ENCODE measurements at regions not wholly inside any gene's neighbourhood (a gene's known extent, or its start where the extent isn't known, plus 50 kb on each side); places are given as distances from the start of the nearest gene placed in this dataset.
"Not testable (repeated sequence)": the region's sequence is repeated elsewhere in the genome, so short reads cannot be mapped to it uniquely, and the experiment has no call there.

GRCh38 chr20:12113468-12114371 is 196.0 kb downstream of the BTBD3 start:
- H3K4me3 ChIP-seq (replicated peaks; ENCODE audit: insufficient read depth, low read length) = no peak overlapping the region
- H3K27me3 ChIP-seq (ENCODE audit: insufficient read depth, poor library complexity, severe bottlenecking) = no peaks in the 10 kb centered on the region
- no peak overlapping the region for H3K27ac ChIP-seq (replicated peaks)
- DNase-seq (ENCODE audit: low read depth in 1 of 2, low spot score in 1 of 2) = no peak
- TF ChIP-seq GABPA (IDR thresholded peaks at IDR 0.05; ENCODE audit: low read depth) (no peak), POLR2AphosphoS5 (IDR thresholded peaks at IDR 0.05; ENCODE audit: low read depth) (no peak), SPI1 (IDR thresholded peaks at IDR 0.05; ENCODE audit: borderline replicate concordance, low read depth) (no peak)
- TF ChIP-seq, protein P1, sequence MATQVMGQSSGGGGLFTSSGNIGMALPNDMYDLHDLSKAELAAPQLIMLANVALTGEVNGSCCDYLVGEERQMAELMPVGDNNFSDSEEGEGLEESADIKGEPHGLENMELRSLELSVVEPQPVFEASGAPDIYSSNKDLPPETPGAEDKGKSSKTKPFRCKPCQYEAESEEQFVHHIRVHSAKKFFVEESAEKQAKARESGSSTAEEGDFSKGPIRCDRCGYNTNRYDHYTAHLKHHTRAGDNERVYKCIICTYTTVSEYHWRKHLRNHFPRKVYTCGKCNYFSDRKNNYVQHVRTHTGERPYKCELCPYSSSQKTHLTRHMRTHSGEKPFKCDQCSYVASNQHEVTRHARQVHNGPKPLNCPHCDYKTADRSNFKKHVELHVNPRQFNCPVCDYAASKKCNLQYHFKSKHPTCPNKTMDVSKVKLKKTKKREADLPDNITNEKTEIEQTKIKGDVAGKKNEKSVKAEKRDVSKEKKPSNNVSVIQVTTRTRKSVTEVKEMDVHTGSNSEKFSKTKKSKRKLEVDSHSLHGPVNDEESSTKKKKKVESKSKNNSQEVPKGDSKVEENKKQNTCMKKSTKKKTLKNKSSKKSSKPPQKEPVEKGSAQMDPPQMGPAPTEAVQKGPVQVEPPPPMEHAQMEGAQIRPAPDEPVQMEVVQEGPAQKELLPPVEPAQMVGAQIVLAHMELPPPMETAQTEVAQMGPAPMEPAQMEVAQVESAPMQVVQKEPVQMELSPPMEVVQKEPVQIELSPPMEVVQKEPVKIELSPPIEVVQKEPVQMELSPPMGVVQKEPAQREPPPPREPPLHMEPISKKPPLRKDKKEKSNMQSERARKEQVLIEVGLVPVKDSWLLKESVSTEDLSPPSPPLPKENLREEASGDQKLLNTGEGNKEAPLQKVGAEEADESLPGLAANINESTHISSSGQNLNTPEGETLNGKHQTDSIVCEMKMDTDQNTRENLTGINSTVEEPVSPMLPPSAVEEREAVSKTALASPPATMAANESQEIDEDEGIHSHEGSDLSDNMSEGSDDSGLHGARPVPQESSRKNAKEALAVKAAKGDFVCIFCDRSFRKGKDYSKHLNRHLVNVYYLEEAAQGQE (IDR thresholded peaks at IDR 0.05; ENCODE audit: insufficient replicate concordance, low read depth) = no peak
- TF ChIP-seq, protein P2, sequence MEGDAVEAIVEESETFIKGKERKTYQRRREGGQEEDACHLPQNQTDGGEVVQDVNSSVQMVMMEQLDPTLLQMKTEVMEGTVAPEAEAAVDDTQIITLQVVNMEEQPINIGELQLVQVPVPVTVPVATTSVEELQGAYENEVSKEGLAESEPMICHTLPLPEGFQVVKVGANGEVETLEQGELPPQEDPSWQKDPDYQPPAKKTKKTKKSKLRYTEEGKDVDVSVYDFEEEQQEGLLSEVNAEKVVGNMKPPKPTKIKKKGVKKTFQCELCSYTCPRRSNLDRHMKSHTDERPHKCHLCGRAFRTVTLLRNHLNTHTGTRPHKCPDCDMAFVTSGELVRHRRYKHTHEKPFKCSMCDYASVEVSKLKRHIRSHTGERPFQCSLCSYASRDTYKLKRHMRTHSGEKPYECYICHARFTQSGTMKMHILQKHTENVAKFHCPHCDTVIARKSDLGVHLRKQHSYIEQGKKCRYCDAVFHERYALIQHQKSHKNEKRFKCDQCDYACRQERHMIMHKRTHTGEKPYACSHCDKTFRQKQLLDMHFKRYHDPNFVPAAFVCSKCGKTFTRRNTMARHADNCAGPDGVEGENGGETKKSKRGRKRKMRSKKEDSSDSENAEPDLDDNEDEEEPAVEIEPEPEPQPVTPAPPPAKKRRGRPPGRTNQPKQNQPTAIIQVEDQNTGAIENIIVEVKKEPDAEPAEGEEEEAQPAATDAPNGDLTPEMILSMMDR (IDR thresholded peaks at IDR 0.05; ENCODE audit: insufficient read depth, low read length) = no peak

DNA sequence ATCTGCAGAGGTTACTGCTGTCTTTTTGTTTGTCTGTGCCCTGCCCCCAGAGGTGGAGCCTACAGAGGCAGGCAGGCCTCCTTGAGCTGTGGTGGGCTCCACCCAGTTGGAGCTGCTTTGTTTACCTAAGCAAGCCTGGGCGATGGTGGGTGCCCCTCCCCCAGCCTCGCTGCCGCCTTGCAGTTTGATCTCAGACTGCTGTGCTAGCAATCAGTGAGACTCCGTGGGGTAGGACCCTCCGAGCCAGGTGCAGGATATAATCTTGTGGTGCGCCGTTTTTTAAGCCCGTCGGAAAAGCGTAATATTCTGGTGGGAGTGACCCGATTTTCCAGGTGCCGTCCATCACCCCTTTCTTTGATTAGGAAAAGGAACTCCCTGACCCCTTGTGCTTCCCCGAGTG is 211.4 kb downstream of the BTBD3 start:
- not testable (repeated sequence) for H3K27ac ChIP-seq (replicated peaks); DNase-seq (ENCODE audit: low read depth in 1 of 2, low spot score in 1 of 2); H3K4me3 ChIP-seq (replicated peaks; ENCODE audit: insufficient read depth, low read length); H3K27me3 ChIP-seq (ENCODE audit: insufficient read depth, poor library complexity, severe bottlenecking)

DNA sequence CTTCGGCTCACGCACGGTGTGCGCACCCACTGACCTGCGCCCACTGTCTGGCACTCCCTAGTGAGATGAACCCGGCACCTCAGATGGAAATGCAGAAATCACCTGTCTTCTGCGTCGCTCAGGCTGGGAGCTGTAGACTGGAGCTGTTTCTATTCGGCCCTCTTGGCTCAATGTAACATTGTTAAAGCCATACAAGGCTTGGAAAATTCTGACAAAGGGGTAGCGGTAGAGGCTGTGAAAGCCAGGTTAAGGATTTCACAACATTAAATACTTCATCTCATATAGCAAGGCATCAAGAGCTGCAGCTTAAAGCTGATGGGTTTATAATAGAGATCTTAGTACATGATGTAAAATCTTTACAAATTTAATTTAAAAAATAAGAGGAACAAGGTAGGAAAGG is 211.8 kb downstream of the BTBD3 start:
- not testable (repeated sequence) for DNase-seq (ENCODE audit: low read depth in 1 of 2, low spot score in 1 of 2); H3K27ac ChIP-seq (replicated peaks); H3K27me3 ChIP-seq (ENCODE audit: insufficient read depth, poor library complexity, severe bottlenecking); H3K4me3 ChIP-seq (replicated peaks; ENCODE audit: insufficient read depth, low read length)

- DNase-seq (ENCODE audit: low read depth in 1 of 2, low spot score in 1 of 2) = no peak
- TF ChIP-seq, protein P1 (IDR thresholded peaks at IDR 0.05; ENCODE audit: insufficient replicate concordance, low read depth) = no peak
- no peak for TF ChIP-seq SPI1 (IDR thresholded peaks at IDR 0.05; ENCODE audit: borderline replicate concordance, low read depth)
- TF ChIP-seq, protein P2 (IDR thresholded peaks at IDR 0.05; ENCODE audit: insufficient read depth, low read length) = no peak
- no peak for TF ChIP-seq GABPA (IDR thresholded peaks at IDR 0.05; ENCODE audit: low read depth)
- no peak for TF ChIP-seq POLR2AphosphoS5 (IDR thresholded peaks at IDR 0.05; ENCODE audit: low read depth)
Observed at GRCh38 chr20:12130781-12131180, 213.1 kb downstream of the BTBD3 start.

DNA sequence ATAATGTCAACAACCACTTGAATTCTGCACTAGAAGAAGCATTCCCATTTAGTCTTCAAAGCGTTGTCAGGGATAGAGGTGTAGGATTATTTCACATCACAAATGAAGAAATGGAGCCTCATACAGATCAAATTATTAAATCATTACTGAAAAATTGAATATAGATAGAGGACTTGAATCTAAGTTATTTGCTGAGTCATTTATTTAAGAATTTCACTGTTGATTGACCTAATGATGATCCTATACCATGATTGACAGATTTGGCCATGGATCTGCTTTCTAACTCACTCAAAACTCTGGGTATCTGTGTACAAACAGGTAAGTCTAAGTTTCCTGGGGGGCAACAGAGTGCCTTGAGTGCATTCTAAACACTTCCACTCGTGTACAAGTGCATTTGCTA is 215.9 kb downstream of the BTBD3 start:
- no peak overlapping the region for H3K4me3 ChIP-seq (replicated peaks; ENCODE audit: insufficient read depth, low read length)
- H3K27ac ChIP-seq (replicated peaks) = no peak overlapping the region
- H3K27me3 ChIP-seq (ENCODE audit: insufficient read depth, poor library complexity, severe bottlenecking) = no peaks in the 10 kb centered on the region
- TF ChIP-seq SPI1 (IDR thresholded peaks at IDR 0.05; ENCODE audit: borderline replicate concordance, low read depth) (no peak), GABPA (IDR thresholded peaks at IDR 0.05; ENCODE audit: low read depth) (no peak), POLR2AphosphoS5 (IDR thresholded peaks at IDR 0.05; ENCODE audit: low read depth) (no peak)
- TF ChIP-seq, protein P1 (IDR thresholded peaks at IDR 0.05; ENCODE audit: insufficient replicate concordance, low read depth) = no peak
- TF ChIP-seq, protein P2 (IDR thresholded peaks at IDR 0.05; ENCODE audit: insufficient read depth, low read length) = no peak
- DNase-seq (ENCODE audit: low read depth in 1 of 2, low spot score in 1 of 2) = no peak

More at GRCh38 chr20:12130781-12131180, 213.1 kb downstream of the BTBD3 start:
- Histone ChIP-seq H3K27ac (replicated peaks) (no peak overlapping the region), H3K4me3 (replicated peaks; ENCODE audit: insufficient read depth, low read length) (no peak overlapping the region), H3K27me3 (ENCODE audit: insufficient read depth, poor library complexity, severe bottlenecking) (no peaks in the 10 kb centered on the region)

All from HL-60 (cell line).